HEK293 (cell line): ENCODE measurements at regions not wholly inside any gene's neighbourhood (a gene's known extent, or its start where the extent isn't known, plus 50 kb on each side); places are given as distances from the start of the nearest gene placed in this dataset.

ENCODE experiments used
- CTCF ChIA-PET: fragments of 350-600 bp; formaldehyde crosslinking; extraction: SDS; loops from one replicate; lab custom pipeline; 2021; ENCODE audit warnings: antibody characterized with exemption; lab: Yijun Ruan, JAX
- POLR2A ChIA-PET: fragments of 300-600 bp; formaldehyde crosslinking; extraction: SDS; loops from one replicate; lab custom pipeline; 2020; ENCODE audit warnings: antibody characterized with exemption, inconsistent platforms; lab: Yijun Ruan, JAX
- H3K27ac ChIP-seq: fragments of 200-500 bp; sonication (Bioruptor generic); 2 replicates; pipeline ENCODE4 v1.5.1; 2014; ENCODE audit warnings: low read depth, low read length, control low read depth, inconsistent platforms; ENCODE audit errors: extremely low read depth
- H3K36me3 ChIP-seq, 2 experiments: fragments of 200-500 bp in 1 of 2; sonication (Bioruptor generic) in 1 of 2; 1 replicate in 1 of 2; 2 replicates in 1 of 2; pipeline ENCODE4 v1.5.1; 2014 to 2017; ENCODE audit warnings: inconsistent platforms in 2 of 2, low read length in 2 of 2; ENCODE audit not compliant: control insufficient read depth in 2 of 2, insufficient read depth in 1 of 2
- H3K4me1 ChIP-seq: fragments of 200-500 bp; sonication (Bioruptor generic); 2 replicates; pipeline ENCODE4 v1.5.1; 2014; ENCODE audit warnings: mild to moderate bottlenecking, low read length, inconsistent platforms; ENCODE audit not compliant: control insufficient read depth, insufficient read depth
- H3K4me3 ChIP-seq: 2 replicates; pipeline ENCODE4 v1.5.1; 2011; ENCODE audit warnings: low read depth, mild to moderate bottlenecking, control low read depth, low read length, moderate library complexity
- H3K9me3 ChIP-seq: fragments of 200-500 bp; sonication (Bioruptor generic); 2 replicates; pipeline ENCODE4 v1.5.1; 2014; ENCODE audit warnings: low read depth, low read length, inconsistent platforms; ENCODE audit not compliant: control insufficient read depth, insufficient read depth
- FEZF1 ChIP-seq: fragments of 450-650 bp; formaldehyde crosslinking; IDR thresholded peaks from 2 replicates; pipeline ENCODE4 v1.5.1; 2016; ENCODE audit warnings: missing biosample characterization, missing genetic modification characterization
- GLI2 ChIP-seq: fragments of 450-650 bp; formaldehyde crosslinking; IDR thresholded peaks from 2 replicates; pipeline ENCODE4; 2017; ENCODE audit warnings: missing biosample characterization, missing genetic modification characterization, low read depth, borderline replicate concordance
- KLF1 ChIP-seq: fragments of 450-650 bp; formaldehyde crosslinking; IDR thresholded peaks from 2 replicates; pipeline ENCODE4 v1.5.1; 2016; ENCODE audit warnings: missing biosample characterization, missing genetic modification characterization
- MEIS1 ChIP-seq: sonication (generic); formaldehyde crosslinking; IDR thresholded peaks from 2 replicates; pipeline ENCODE4 v1.8.1; 2022; ENCODE audit warnings: missing genetic modification reagents, mild to moderate bottlenecking, borderline replicate concordance
- REPIN1 ChIP-seq: fragments of 450-650 bp; formaldehyde crosslinking; IDR thresholded peaks from 2 replicates; pipeline ENCODE4 v1.5.1; 2017; ENCODE audit warnings: missing biosample characterization, missing genetic modification characterization, low read depth
- YY2 ChIP-seq: fragments of 450-650 bp; formaldehyde crosslinking; IDR thresholded peaks from 2 replicates; pipeline ENCODE4 v1.5.1; 2016; ENCODE audit warnings: missing biosample characterization, missing genetic modification characterization
- ZBTB1 ChIP-seq: fragments of 450-650 bp; formaldehyde crosslinking; IDR thresholded peaks from 2 replicates; pipeline ENCODE4 v1.5.1; 2016; ENCODE audit warnings: missing biosample characterization, missing genetic modification characterization
- ZFP41 ChIP-seq: fragments of 450-650 bp; formaldehyde crosslinking; IDR thresholded peaks from 2 replicates; pipeline ENCODE4 v1.5.1; 2016; ENCODE audit warnings: missing biosample characterization, missing genetic modification characterization, borderline replicate concordance
- ZNF146 ChIP-seq: fragments of 450-650 bp; formaldehyde crosslinking; IDR thresholded peaks from 2 replicates; pipeline ENCODE4 v1.5.1; 2016; ENCODE audit warnings: missing biosample characterization, missing genetic modification characterization
- ZNF23 ChIP-seq: fragments of 450-650 bp; formaldehyde crosslinking; IDR thresholded peaks from 2 replicates; pipeline ENCODE4 v1.5.1; 2016; ENCODE audit warnings: missing biosample characterization, missing genetic modification characterization, borderline replicate concordance
- ZNF311 ChIP-seq: fragments of 450-650 bp; formaldehyde crosslinking; IDR thresholded peaks from 2 replicates; pipeline ENCODE4 v1.5.1; 2017; ENCODE audit warnings: missing biosample characterization, missing genetic modification characterization, borderline replicate concordance
- ZNF404 ChIP-seq: fragments of 450-650 bp; formaldehyde crosslinking; IDR thresholded peaks from 2 replicates; pipeline ENCODE4 v1.5.1; 2017; ENCODE audit warnings: missing biosample characterization, missing genetic modification characterization
- ZNF544 ChIP-seq: fragments of 450-650 bp; formaldehyde crosslinking; IDR thresholded peaks from 2 replicates; pipeline ENCODE4 v1.5.0; 2017; ENCODE audit warnings: missing biosample characterization, missing genetic modification characterization
- ZNF623 ChIP-seq: fragments of 450-650 bp; formaldehyde crosslinking; IDR thresholded peaks from 2 replicates; pipeline ENCODE4 v1.5.1; 2016; ENCODE audit warnings: missing biosample characterization, missing genetic modification characterization
- ZNF785 ChIP-seq: fragments of 450-650 bp; formaldehyde crosslinking; IDR thresholded peaks from 2 replicates; pipeline ENCODE4 v1.5.1; 2016; ENCODE audit warnings: missing biosample characterization, missing genetic modification characterization
- TF ChIP-seq, protein P1 (sequence below): fragments of 450-650 bp; formaldehyde crosslinking; IDR thresholded peaks from 2 replicates; pipeline ENCODE4 v1.5.1; 2017; ENCODE audit warnings: missing biosample characterization, missing genetic modification characterization
- TF ChIP-seq, protein P2 (sequence below): fragments of 450-650 bp; formaldehyde crosslinking; IDR thresholded peaks from 2 replicates; pipeline ENCODE4 v1.5.1; 2016; ENCODE audit warnings: missing biosample characterization, missing genetic modification characterization
- TF ChIP-seq, protein P3 (sequence below): fragments of 450-650 bp; formaldehyde crosslinking; IDR thresholded peaks from 2 replicates; pipeline ENCODE4 v1.5.1; 2016; ENCODE audit warnings: missing biosample characterization, missing genetic modification characterization
- TF ChIP-seq, protein P4 (sequence below): fragments of 450-650 bp; formaldehyde crosslinking; IDR thresholded peaks from 2 replicates; pipeline ENCODE4 v1.5.1; 2016; ENCODE audit warnings: missing biosample characterization, missing genetic modification characterization

GRCh38 chr2:60358476-60358875 lies 195.0 kb downstream of the BCL11A start:
- POLR2A ChIA-PET, result no interaction called here
- Histone ChIP-seq H3K27ac (no peak overlapping the region), H3K4me3 (no peak overlapping the region), H3K4me1 (no peaks in the 10 kb centered on the region), H3K9me3 (no peaks in the 10 kb centered on the region), H3K36me3 (no peaks in the 10 kb centered on the region)
- CTCF ChIA-PET, result interaction anchor here (0.6 kb wide), 1 partner anchor 262 kb away, joined by 3 read pairs; no protein-coding TSS in a partner anchor
- no peak for TF ChIP-seq ZNF146
- no peak for TF ChIP-seq ZBTB1 (tag by site-specific recombination)
- TF ChIP-seq ZNF311 (tag by site-specific recombination), result no peak
- TF ChIP-seq ZNF23 (tag by site-specific recombination), result no peak
- TF ChIP-seq KLF1 (tag by site-specific recombination), result no peak
- TF ChIP-seq YY2 (tag by site-specific recombination), result no peak
- TF ChIP-seq ZFP41 (tag by site-specific recombination), result no peak
- TF ChIP-seq, protein P1, sequence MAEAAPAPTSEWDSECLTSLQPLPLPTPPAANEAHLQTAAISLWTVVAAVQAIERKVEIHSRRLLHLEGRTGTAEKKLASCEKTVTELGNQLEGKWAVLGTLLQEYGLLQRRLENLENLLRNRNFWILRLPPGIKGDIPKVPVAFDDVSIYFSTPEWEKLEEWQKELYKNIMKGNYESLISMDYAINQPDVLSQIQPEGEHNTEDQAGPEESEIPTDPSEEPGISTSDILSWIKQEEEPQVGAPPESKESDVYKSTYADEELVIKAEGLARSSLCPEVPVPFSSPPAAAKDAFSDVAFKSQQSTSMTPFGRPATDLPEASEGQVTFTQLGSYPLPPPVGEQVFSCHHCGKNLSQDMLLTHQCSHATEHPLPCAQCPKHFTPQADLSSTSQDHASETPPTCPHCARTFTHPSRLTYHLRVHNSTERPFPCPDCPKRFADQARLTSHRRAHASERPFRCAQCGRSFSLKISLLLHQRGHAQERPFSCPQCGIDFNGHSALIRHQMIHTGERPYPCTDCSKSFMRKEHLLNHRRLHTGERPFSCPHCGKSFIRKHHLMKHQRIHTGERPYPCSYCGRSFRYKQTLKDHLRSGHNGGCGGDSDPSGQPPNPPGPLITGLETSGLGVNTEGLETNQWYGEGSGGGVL (tag by site-specific recombination), result no peak
- TF ChIP-seq, all 188 proteins: peak for 0

GRCh38 chr2:60357996-60358395 lies 195.5 kb downstream of the BCL11A start:
- ChIA-PET POLR2A (no interaction called here), CTCF (no interaction called here)
- Histone ChIP-seq H3K4me1 (no peaks in the 10 kb centered on the region), H3K27ac (no peak overlapping the region), H3K36me3 (no peaks in the 10 kb centered on the region), H3K4me3 (no peak overlapping the region), H3K9me3 (no peaks in the 10 kb centered on the region)
- no peak for TF ChIP-seq FEZF1
- TF ChIP-seq REPIN1 (tag by site-specific recombination), result no peak
- TF ChIP-seq MEIS1 (CRISPR knock-in tag), result no peak
- TF ChIP-seq, protein P2, sequence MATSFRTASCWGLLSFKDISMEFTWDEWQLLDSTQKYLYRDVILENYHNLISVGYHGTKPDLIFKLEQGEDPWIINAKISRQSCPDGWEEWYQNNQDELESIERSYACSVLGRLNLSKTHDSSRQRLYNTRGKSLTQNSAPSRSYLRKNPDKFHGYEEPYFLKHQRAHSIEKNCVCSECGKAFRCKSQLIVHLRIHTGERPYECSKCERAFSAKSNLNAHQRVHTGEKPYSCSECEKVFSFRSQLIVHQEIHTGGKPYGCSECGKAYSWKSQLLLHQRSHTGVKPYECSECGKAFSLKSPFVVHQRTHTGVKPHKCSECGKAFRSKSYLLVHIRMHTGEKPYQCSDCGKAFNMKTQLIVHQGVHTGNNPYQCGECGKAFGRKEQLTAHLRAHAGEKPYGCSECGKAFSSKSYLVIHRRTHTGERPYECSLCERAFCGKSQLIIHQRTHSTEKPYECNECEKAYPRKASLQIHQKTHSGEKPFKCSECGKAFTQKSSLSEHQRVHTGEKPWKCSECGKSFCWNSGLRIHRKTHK (tag by site-specific recombination), result no peak
- TF ChIP-seq ZNF544, result no peak

DNA sequence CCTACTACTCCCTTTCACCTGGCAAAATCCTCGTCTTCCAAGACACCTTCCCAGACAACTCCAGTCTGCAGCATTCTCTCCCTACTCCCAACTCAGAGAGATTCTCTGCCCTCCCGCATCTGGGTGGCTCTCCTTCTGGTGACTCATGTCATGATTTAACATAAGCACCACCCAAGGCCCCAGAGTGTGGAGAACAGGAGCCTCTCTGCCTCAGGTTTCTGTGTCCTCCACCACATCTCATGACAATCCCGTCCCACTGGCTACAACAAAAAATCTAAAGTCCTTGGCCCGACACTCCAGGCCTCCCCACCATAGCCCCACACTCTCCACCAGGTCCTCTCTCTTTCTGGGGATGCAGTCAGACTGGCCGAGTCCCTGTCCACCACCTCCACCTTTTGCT lies 197.1 kb downstream of the BCL11A start:
- Histone ChIP-seq H3K36me3 (no peaks in the 10 kb centered on the region), H3K9me3 (no peaks in the 10 kb centered on the region), H3K4me3 (no peak overlapping the region), H3K27ac (no peak overlapping the region), H3K4me1 (no peaks in the 10 kb centered on the region)
- POLR2A ChIA-PET, result interaction anchor here (0.7 kb wide), 1 partner anchor 451 kb away, joined by 3 read pairs; no protein-coding TSS in a partner anchor
- CTCF ChIA-PET, result no interaction called here
- TF ChIP-seq ZNF623 (tag by site-specific recombination), result no peak
- TF ChIP-seq, protein P3, sequence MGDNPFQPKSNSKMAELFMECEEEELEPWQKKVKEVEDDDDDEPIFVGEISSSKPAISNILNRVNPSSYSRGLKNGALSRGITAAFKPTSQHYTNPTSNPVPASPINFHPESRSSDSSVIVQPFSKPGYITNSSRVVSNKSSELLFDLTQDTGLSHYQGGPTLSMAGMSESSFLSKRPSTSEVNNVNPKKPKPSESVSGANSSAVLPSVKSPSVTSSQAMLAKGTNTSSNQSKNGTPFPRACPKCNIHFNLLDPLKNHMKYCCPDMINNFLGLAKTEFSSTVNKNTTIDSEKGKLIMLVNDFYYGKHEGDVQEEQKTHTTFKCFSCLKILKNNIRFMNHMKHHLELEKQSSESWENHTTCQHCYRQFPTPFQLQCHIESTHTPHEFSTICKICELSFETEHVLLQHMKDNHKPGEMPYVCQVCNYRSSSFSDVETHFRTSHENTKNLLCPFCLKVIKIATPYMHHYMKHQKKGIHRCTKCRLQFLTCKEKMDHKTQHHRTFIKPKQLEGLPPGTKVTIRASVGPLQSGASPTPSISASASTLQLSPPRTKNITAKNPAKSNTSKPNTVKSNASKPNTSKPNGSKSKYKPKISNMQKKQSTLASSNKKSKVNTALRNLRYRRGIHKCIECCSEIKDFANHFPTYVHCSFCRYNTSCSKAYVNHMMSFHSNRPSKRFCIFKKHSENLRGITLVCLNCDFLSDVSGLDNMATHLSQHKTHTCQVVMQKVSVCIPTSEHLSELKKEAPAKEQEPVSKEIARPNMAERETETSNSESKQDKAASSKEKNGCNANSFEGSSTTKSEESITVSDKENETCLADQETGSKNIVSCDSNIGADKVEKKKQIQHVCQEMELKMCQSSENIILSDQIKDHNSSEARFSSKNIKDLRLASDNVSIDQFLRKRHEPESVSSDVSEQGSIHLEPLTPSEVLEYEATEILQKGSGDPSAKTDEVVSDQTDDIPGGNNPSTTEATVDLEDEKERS, result no peak
- no peak for TF ChIP-seq GLI2 (tag by site-specific recombination)
- TF ChIP-seq, protein P4, sequence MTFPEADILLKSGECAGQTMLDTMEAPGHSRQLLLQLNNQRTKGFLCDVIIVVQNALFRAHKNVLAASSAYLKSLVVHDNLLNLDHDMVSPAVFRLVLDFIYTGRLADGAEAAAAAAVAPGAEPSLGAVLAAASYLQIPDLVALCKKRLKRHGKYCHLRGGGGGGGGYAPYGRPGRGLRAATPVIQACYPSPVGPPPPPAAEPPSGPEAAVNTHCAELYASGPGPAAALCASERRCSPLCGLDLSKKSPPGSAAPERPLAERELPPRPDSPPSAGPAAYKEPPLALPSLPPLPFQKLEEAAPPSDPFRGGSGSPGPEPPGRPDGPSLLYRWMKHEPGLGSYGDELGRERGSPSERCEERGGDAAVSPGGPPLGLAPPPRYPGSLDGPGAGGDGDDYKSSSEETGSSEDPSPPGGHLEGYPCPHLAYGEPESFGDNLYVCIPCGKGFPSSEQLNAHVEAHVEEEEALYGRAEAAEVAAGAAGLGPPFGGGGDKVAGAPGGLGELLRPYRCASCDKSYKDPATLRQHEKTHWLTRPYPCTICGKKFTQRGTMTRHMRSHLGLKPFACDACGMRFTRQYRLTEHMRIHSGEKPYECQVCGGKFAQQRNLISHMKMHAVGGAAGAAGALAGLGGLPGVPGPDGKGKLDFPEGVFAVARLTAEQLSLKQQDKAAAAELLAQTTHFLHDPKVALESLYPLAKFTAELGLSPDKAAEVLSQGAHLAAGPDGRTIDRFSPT (tag by site-specific recombination), result no peak
- no peak for TF ChIP-seq ZNF404 (tag by site-specific recombination)
- no peak for TF ChIP-seq ZNF785 (tag by site-specific recombination)
